NK-92 (cell line): ENCODE measurements at regions not wholly inside any gene's neighbourhood (a gene's known extent, or its start where the extent isn't known, plus 50 kb on each side); places are given as distances from the start of the nearest gene placed in this dataset.

Experiments used
- DNase-seq: peaks from one replicate; lab custom pipeline; 2025; ENCODE audit not compliant: unreplicated experiment; lab: John Stamatoyannopoulos, UW

DNA sequence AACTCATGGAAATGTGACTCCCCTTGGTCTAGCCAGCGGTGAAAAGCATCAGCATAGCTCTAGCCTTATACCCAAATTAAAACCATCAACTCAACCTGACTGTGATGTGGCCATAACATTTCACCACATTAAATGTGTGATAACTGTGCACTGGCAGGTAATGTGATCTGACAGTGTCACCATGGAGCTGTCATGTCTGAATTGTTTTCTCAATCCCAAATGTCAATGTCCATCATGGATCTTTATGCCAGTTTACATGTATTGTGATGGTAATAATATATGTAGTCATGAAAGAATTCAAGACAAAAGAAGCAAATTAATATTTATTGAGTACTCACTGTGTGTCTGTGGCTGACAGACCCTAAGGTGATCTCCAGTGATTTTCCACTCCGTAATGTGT is 213.4 kb upstream of the EOMES start:
- no peak for DNase-seq

GRCh38 chr3:27939521-27939920 is 217.4 kb upstream of the EOMES start:
- DNase-seq: no peak

GRCh38 chr3:27939940-27940339 is 217.8 kb upstream of the EOMES start:
- DNase-seq: no peak

DNA sequence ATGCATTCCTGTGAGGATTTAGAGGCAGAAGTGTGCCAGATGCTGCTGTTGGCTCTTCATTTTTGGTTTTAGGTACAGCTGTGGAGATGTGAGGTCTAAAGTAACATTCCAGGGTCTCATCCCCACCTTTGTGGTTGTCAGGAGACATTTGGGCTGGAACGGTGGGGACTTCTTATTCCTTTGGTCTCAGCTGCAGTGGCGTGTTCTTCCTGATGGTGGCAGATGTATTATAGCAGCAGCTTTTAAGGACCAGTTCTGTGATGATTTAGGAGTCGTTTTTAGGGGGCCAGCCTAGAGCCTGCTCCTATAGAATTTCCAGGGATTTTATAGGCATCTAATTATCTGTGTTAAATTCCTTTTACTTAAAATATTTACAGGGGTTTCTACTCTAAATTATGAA is 221.0 kb upstream of the EOMES start:
- DNase-seq: no peak

DNA sequence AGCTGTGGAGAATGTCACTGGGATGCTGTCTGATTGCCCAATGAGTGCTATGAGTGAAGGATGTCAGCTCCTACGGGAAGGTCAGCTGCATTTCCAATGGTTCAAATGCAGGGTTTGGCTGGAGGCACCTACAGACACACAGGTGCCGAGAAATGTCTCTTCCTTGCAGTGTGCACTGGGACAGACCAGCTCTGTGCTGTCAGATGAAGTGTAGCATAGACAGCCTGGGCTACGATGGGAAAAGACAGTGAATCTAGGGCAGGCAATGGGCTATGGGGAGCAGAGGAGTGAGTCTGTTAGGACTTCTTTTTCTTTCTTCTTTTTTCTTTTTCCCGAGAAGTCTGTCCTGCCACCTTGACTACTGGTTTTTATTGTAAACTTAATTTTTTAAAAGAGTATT is 223.1 kb upstream of the EOMES start:
- DNase-seq: no peak

DNA sequence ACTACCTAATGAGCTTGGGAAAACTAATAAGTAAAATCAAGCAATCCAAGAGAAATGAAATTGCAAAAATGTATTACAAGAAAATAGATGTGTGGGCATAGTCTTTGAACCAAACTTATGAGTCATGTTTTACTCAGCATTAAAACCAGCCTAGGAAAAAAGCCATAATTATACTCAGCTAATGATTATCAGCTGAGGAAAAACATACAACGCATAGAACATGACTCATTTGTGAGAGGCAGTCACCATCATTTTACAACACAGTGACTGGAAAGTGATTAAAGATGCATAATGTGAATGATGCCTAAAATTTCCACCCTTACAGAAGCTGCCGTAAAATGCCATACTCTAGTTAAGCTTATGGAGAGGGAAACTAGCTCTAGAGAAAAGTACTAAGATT is 238.0 kb upstream of the EOMES start:
- no peak for DNase-seq

DNA sequence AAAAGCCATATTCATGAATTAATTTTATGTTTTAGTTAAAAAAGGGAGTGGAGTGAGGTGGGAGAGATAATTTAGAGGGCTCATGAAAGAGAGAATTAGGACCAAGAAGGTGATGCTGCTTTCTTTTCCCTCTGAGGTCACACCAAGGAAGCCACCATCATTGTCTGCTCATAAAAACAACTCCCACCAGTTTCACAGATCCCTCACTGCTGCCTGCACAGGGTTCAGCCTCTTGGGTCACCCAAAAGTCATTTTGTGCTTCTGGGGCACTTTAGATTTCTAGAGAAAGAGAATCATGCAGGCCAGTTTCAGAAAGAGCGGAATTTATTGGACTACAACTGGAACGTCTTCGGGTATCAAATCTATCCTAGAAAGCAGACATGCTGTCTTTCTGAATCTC is 241.4 kb upstream of the EOMES start:
- no peak for DNase-seq

DNA sequence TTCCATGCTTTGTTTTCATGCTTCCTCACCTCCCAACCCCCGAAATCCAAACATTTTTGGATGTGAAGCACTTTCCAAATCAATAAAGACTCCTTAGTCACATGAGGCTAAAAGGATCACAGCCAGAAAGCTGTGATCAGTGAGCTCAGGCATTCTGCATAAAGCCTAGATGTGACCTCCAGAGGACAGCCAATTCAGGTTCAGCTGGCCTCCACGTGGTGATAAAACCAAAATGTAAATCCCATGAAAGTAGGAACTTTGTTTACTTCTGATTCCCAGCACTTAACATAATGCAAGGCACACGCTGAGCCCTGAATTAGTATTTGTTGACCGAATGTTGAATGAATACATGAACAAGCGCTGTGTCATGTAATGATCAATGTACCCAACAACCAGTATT is 249.5 kb upstream of the EOMES start:
- DNase-seq: no peak

DNA sequence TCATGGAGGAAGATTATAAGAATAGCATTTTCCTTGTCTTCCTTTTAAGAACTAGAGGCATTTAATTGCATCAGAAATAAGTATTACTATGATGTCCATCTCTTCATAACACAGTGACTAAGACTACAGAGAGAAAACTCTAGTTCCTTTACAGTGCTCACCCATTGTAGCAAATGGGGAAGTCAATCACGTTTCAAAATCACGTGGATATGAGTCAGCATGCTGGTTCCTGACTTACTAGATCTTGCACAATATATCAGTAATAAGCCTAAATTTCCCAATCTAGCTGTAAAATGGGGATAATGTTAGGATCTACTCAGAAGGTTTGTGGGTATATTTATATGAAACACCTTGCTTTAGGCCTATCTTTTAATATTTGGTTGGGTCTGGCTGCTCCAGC is 254.8 kb upstream of the EOMES start:
- DNase-seq: no peak

DNA sequence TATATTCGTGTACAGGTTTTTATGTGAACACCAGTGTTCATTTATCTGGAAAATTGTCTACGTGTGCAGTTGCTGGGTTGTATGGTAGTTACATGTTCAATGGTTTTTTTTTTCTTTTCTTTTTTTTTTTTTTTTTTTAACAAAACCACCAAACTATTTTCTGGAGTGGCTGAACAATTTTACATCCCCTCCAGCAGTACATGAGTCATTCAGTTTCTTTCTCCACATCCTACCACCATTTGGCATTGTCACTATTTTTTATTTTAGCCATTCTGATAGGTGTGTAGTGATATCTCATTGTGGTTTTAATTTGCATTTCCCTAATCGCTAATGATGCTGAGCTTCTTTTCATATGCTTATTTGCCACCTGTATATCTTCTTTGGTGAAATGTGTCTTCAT is 256.3 kb upstream of the EOMES start:
- no peak for DNase-seq

DNA sequence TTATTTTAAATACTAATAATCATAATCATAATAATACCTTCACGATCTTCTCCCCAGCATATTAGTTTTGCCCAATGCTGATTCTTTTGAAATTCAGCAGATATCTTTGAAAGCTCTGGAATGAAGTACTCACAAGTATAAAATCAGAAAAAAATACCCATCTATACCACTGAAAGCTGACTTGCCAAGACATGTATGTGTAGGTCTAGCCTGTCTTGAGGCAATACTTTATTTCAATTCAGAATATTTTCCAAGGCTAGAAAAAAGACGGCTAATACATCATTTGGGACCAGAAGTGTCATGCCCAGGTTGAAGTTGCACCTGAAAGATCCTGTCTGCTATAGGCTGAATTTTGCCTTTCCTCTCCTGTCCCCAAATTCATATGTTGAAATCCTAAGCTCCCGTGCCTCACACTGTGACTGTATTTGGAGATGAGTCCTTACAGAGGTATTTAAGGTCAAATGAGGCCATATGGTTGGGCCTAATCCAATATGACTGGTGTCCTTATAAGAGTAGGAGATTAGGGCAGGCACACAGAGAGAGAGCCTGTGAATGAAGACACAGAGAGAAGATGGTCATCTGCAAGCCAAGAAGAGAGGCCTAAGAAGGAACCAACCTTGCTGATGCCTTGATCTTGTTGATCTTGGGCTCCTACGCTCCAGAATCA is 255.9 kb upstream of the CMC1 start:
- DNase-seq: no peak

DNA sequence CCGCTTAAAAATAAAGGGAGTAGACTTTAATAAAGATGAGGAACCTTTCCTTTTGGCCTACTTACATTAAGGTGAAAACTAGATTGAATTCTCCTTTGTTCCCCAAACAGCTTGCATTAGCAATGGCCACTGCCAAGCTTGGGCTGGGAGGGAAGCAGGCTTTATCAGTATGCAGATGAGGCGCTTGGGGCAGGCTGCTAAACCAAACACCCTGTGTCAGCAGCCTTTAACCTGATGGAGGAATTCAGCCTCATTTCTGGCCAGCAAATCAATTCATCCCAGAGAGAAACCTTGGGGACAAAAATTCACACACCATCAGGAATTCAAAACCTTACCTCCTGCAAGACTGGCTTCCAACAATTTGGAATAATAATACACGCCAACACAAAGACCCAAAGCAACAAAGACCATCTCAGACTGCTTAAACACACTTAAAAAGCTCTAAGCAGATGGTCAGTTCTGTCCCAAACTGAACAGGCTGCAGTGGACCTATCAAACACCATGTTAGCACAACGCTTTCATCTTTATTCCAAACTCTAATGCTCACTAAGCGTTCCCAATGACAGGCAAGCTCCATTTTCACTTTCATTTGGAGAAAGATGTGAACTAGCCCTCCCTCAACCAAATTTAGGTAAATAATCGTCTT is 255.1 kb upstream of the CMC1 start:
- no peak for DNase-seq

GRCh38 chr3:27990324-27990723 is 251.1 kb upstream of the CMC1 start:
- DNase-seq: no peak

DNA sequence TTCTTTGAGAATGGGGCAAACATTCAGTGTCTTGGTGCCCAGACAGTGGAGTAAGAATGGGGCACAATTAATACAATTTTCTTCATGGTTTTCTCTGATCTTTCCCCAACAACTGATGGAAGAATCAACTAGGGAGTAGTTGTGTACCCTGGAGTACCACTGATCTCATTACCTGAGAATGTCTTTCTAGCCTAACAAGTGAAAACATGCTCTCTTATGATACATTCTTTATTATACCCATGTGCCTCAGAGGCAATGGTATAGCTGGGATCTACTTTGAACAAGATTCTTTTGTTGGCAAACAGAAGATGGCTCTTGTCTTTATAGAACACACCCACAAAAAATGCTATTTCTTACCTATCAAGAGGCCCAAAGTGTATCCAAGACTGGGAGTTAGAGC is 250.6 kb upstream of the CMC1 start:
- DNase-seq: no peak

DNA sequence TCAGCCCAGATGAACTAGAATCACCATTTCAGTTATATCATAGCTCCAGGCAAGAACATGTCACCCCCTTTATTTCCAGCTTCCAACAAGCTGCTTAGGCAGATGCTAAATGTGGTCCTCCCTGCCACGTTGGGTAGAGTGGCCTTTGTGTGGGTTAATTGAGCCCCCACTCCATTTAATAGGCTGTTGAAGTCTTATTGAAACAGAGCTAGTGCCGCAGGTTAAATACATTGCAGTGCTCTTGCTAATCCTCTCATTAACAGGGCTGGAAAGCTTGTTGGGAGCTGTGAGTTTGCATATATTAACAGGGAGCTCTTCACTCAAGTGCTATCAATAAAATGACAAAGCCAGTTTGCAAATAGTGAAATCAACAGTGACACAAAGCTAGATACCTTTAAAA is 248.4 kb upstream of the CMC1 start:
- DNase-seq: no peak

DNA sequence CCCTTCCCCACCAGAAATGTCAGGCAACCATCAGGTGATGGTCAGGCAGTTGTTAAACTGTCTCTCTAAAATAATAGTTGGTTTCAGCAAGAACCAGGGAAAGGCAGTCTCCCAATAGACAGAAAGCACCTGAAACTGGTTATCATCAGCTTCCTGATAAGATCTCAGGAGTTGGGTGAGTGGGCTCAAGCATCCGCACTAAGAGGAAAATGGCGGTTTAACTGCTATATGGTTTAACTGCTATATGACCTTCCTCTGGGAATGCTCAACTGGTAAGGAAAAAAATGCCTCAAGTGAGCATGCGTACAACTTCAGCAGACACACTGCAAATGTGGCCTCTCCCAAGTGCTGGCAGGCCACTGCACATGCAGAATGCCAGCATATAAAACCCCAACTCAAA is 240.8 kb upstream of the CMC1 start:
- DNase-seq: no peak

DNA sequence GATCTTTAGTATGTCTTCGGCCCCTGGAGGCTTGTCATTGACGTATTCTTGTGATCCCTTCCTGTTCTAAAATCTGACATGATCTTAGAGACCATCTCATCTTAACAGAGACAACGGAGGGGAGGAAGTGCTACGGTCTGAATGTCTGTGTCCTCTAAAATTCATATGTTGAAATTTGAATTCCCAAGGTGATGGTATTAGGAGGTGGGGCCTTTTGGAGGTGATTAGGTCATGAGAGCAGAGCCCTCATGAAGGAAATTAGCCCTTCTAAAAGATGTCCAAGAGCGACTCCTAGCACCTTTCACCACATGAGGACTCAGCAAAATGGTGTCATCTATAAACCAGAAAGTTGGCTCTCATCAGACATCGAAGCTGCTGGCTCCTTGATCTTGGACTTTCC is 233.2 kb upstream of the CMC1 start:
- no peak for DNase-seq

GRCh38 chr3:28012830-28013229 is 228.6 kb upstream of the CMC1 start:
- DNase-seq: no peak

DNA sequence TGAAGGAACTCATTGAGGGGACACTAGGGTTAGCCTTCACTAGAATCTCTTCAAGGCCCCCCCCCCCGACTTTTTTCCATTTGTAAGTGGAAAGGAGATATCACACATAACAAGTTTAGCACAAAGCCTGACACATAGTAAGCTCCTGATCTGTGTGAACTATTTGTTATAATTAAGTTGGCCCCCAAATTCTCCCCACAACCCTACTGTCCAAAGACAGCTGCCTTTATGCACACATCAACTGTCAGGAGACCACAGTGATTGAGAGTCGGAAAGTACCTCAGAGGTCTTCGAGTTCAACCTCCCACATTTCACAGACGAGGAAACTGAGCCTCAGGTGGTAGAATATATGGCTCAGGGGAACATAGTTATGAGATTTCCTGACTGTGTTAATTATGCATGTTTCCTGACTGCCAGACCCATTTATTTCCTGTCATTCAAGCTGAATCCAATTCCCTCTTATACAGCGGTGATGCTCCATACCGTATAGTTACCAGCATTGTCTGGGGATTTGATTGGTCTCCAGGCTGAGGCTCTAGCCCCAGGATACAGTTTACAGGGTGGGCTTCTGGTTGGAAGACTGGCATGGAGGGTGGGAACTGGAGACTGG is 227.4 kb upstream of the CMC1 start:
- DNase-seq: no peak

DNA sequence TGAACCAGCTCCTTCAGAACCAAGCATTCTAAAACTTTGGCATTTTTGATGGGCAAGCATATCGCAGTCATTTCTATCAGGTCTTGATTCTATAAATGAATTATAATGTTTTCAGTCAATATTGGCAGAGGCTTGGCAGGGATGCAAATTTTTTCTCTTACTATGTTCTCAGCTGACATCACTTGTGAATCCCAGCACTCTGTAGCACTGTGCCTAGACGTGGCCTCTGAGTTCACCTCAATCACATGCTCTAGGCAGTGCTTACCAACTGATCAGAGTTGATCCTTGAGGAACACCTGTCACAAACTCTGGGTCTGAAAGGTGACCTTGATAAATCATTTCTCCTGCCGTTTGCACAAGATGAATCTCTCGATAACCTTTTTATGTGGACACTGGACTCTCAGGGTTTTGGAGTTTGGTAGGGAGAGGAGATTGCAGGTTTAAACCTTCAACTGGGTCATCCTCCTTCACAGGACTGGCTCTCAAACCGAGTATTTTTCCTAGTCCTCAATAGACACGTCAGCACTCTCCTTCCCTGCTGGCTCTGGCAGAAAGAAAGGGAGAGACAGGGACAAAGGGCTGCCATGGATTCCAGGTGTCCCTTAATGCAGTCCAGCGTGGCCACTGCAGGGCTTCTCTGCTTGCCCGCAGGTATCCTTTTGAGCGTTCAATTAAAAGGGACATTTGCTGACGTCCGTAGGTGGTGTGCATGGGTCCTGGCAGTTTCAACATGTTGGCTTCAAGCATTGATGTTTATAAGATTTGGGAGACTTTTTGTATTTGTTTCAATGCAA is 222.3 kb upstream of the CMC1 start:
- no peak for DNase-seq

DNA sequence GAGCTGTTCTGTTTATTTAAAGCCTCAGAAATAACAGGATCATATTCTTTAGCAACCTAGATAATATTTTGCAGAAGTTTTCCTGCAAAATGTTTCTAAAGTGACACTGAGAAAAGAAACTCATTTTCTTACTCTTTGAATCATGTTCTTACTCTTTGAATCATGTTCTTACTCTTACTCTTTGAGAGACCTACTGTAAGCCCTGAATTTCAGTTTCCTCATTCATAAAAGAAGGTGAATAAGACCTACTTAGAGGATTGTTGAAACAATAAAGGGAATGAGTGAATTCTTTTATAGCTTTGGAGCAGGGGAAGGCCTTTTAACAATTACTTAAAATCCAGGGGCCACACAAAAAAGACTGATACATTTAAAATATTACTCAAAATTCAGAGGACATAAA is 221.7 kb upstream of the CMC1 start:
- DNase-seq: no peak

DNA sequence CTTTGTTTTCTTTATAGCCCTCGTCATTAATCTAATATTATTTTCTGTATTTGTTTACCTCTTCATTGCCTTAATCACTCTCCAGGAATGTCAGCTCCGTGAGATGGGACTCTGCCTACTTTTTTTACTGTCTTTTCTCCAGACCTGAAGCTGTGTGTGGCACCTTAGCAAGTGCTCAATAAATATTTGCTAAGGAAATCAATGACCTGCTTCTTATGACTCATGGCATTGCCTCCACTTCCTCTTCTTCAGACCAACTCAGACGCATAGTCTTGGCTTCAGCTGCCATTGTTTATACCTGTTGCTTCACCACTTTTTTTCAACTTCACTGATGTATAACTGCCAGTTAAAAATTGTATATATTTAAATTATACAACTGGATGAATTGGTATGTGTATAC is 218.5 kb upstream of the CMC1 start:
- DNase-seq: no peak
